DOHH2 (cell line): ENCODE measurements at regions not wholly inside any gene's neighbourhood (a gene's known extent, or its start where the extent isn't known, plus 50 kb on each side); places are given as distances from the start of the nearest gene placed in this dataset.
"Not testable (repeated sequence)": the region's sequence is repeated elsewhere in the genome, so short reads cannot be mapped to it uniquely, and the experiment has no call there.

ENCODE experiments used
- H3F3A ChIP-seq: fragments of 200-600 bp; sonication (generic), shearing (Covaris generic); 2 replicates; pipeline ENCODE4 v1.6.0; 2016; ENCODE audit warnings: antibody characterized with exemption, mild to moderate bottlenecking; ENCODE audit not compliant: control insufficient read depth, insufficient read depth
- H3K27ac ChIP-seq: fragments of 200-600 bp; sonication (generic); 2 replicates; pipeline ENCODE4 v1.5.1; 2014; ENCODE audit warnings: low read depth, mild to moderate bottlenecking, low read length, moderate library complexity
- H3K27me3 ChIP-seq: fragments of 200-600 bp; sonication (generic); 2 replicates; pipeline ENCODE4 v1.6.1; 2014; ENCODE audit warnings: mild to moderate bottlenecking, low read length, mixed read lengths; ENCODE audit not compliant: control insufficient read depth
- H3K36me3 ChIP-seq: fragments of 200-600 bp; sonication (generic); 2 replicates; pipeline ENCODE4 v1.6.1; 2014; ENCODE audit warnings: mild to moderate bottlenecking, low read length, moderate library complexity, mixed read lengths; ENCODE audit not compliant: control insufficient read depth
- H3K4me1 ChIP-seq: fragments of 200-600 bp; sonication (generic); 2 replicates; pipeline ENCODE4 v1.6.1; 2014; ENCODE audit warnings: mild to moderate bottlenecking, low read length, mixed read lengths; ENCODE audit not compliant: control insufficient read depth
- H3K4me2 ChIP-seq: fragments of 200-600 bp; sonication (generic); 2 replicates; pipeline ENCODE4 v1.6.0; 2014; ENCODE audit warnings: mild to moderate bottlenecking, low read length, moderate library complexity
- H3K4me3 ChIP-seq: fragments of 200-600 bp; sonication (generic); 2 replicates; pipeline ENCODE4 v1.5.1; 2014; ENCODE audit warnings: mild to moderate bottlenecking, low read length, mixed read lengths
- H3K79me2 ChIP-seq: fragments of 200-600 bp; sonication (generic); 2 replicates; pipeline ENCODE4 v1.6.1; 2014; ENCODE audit warnings: mild to moderate bottlenecking, low read length, mixed read lengths; ENCODE audit not compliant: control insufficient read depth
- H3K9me2 ChIP-seq: fragments of 200-600 bp; sonication (generic); replicated peaks from 2 replicates; pipeline ENCODE4 v1.6.1; 2014; ENCODE audit warnings: mild to moderate bottlenecking, low read length, mixed read lengths; ENCODE audit not compliant: control insufficient read depth
- H3K9me3 ChIP-seq: fragments of 200-600 bp; sonication (generic); 2 replicates; pipeline ENCODE4 v1.6.1; 2014; ENCODE audit warnings: antibody characterized with exemption, low read length, mixed read lengths; ENCODE audit not compliant: control insufficient read depth, insufficient read depth
- H4K20me1 ChIP-seq: fragments of 200-600 bp; sonication (generic); 2 replicates; pipeline ENCODE4 v1.6.0; 2014; ENCODE audit warnings: low read depth, mild to moderate bottlenecking, antibody characterized with exemption, low read length, moderate library complexity; ENCODE audit not compliant: control insufficient read depth, insufficient read depth
- CTCF ChIP-seq: fragments of 200-600 bp; sonication (generic); IDR thresholded peaks from one replicate; pipeline ENCODE4 v1.5.1; 2014; ENCODE audit warnings: antibody characterized with exemption, mild to moderate bottlenecking, low read depth, low read length; ENCODE audit not compliant: poor library complexity, severe bottlenecking
- EZH2phosphoT487 ChIP-seq: fragments of 200-600 bp; sonication (generic); IDR thresholded peaks from 2 replicates; pipeline ENCODE4 v1.6.1; 2017; ENCODE audit warnings: borderline replicate concordance, mild to moderate bottlenecking, antibody characterized with exemption, low read length, moderate library complexity, mixed read lengths

- no peak for TF ChIP-seq EZH2phosphoT487
- no peak for TF ChIP-seq CTCF
- H3K9me3 ChIP-seq = no peaks in the 10 kb centered on the region; the same call in 1 of the 2 replicates
- H3K27ac ChIP-seq = no peak overlapping the region
- no peak overlapping the region for H3K4me3 ChIP-seq
- no peaks in the 10 kb centered on the region for H3K36me3 ChIP-seq
- H3K79me2 ChIP-seq = no peaks in the 10 kb centered on the region
- no peaks in the 10 kb centered on the region for H3K27me3 ChIP-seq
- no peaks in the 10 kb centered on the region for H3K9me2 ChIP-seq
- no peak overlapping the region for H3K4me2 ChIP-seq
- H4K20me1 ChIP-seq = no peaks in the 10 kb centered on the region
- no peaks in the 10 kb centered on the region for H3F3A ChIP-seq
- no peaks in the 10 kb centered on the region for H3K4me1 ChIP-seq
These were observed 473.4 kb downstream of the PCDH7 start for GRCh38 chr4:31193521-31193920.

- Histone ChIP-seq H4K20me1 (no peaks in the 10 kb centered on the region), H3K27me3 (no peaks in the 10 kb centered on the region), H3K4me3 (no peak overlapping the region), H3K36me3 (no peaks in the 10 kb centered on the region), H3F3A (no peaks in the 10 kb centered on the region), H3K79me2 (no peaks in the 10 kb centered on the region), H3K9me3 (peaks cover 8% of the 10 kb centered on the region; the same call in 1 of the 2 replicates), H3K4me1 (no peaks in the 10 kb centered on the region), H3K4me2 (no peak overlapping the region), H3K9me2 (no peaks in the 10 kb centered on the region), H3K27ac (no peak overlapping the region)
- TF ChIP-seq CTCF (no peak), EZH2phosphoT487 (no peak)
These were observed 474.7 kb downstream of the PCDH7 start for GRCh38 chr4:31194823-31195222.

- Histone ChIP-seq H3K9me2 (no peaks in the 10 kb centered on the region), H3K36me3 (no peaks in the 10 kb centered on the region), H3K27me3 (no peaks in the 10 kb centered on the region), H3K4me2 (no peak overlapping the region), H3K4me3 (no peak overlapping the region), H3K79me2 (no peaks in the 10 kb centered on the region), H3F3A (no peaks in the 10 kb centered on the region), H3K9me3 (peaks cover 12% of the 10 kb centered on the region; the same call in 1 of the 2 replicates), H4K20me1 (no peaks in the 10 kb centered on the region), H3K4me1 (no peaks in the 10 kb centered on the region), H3K27ac (no peak overlapping the region)
- TF ChIP-seq EZH2phosphoT487 (no peak), CTCF (no peak)
These were observed 479.5 kb downstream of the PCDH7 start for GRCh38 chr4:31199644-31200043.

GRCh38 chr4:31202054-31202453, 481.9 kb downstream of the PCDH7 start:
- H3K27ac ChIP-seq, H3K9me2 ChIP-seq, H3K36me3 ChIP-seq, H4K20me1 ChIP-seq, H3K4me1 ChIP-seq, H3K27me3 ChIP-seq, H3K4me3 ChIP-seq, H3F3A ChIP-seq, H3K4me2 ChIP-seq, H3K79me2 ChIP-seq: not testable (repeated sequence)
- peaks cover 12% of the 10 kb centered on the region; the same call in 1 of the 2 replicates for H3K9me3 ChIP-seq
